GM12891 (cell line): ENCODE measurements at regions not wholly inside any gene's neighbourhood (a gene's known extent, or its start where the extent isn't known, plus 50 kb on each side); places are given as distances from the start of the nearest gene placed in this dataset.
"Not testable (repeated sequence)": the region's sequence is repeated elsewhere in the genome, so short reads cannot be mapped to it uniquely, and the experiment has no call there.

ENCODE experiments used
- DNase-seq: peaks from one replicate; pipeline ENCODE4 v3.0.0; 2011; ENCODE audit warnings: low spot score; ENCODE audit not compliant: insufficient read length
- FAIRE-seq: peaks from 2 replicates; lab custom pipeline; 2011; peaks lifted over from hg19 to GRCh38; lab: Jason Lieb, UNC
- PAX5 ChIP-seq: IDR thresholded peaks from 2 replicates; pipeline ENCODE4 v1.6.1; 2011; ENCODE audit warnings: low read length, moderate library complexity, mild to moderate bottlenecking; ENCODE audit not compliant: insufficient read depth, severe bottlenecking
- POLR2A ChIP-seq: IDR thresholded peaks from 2 replicates; pipeline ENCODE4 v1.6.1; 2011; ENCODE audit warnings: low read depth, low read length, control low read depth
- POLR2AphosphoS5 ChIP-seq: IDR thresholded peaks from 2 replicates; pipeline ENCODE4 v1.6.1; 2011; ENCODE audit warnings: low read depth, low read length, control low read depth
- POU2F2 ChIP-seq: IDR thresholded peaks from 2 replicates; pipeline ENCODE4 v1.6.1; 2011; ENCODE audit warnings: low read depth, mild to moderate bottlenecking, control low read depth, low read length, moderate library complexity
- SPI1 ChIP-seq: IDR thresholded peaks from 2 replicates; pipeline ENCODE4 v1.6.1; 2011; ENCODE audit warnings: low read depth, low read length, control low read depth
- TAF1 ChIP-seq: IDR thresholded peaks from 2 replicates; pipeline ENCODE4 v1.6.1; 2011; ENCODE audit warnings: low read depth, low read length, control low read depth

DNA sequence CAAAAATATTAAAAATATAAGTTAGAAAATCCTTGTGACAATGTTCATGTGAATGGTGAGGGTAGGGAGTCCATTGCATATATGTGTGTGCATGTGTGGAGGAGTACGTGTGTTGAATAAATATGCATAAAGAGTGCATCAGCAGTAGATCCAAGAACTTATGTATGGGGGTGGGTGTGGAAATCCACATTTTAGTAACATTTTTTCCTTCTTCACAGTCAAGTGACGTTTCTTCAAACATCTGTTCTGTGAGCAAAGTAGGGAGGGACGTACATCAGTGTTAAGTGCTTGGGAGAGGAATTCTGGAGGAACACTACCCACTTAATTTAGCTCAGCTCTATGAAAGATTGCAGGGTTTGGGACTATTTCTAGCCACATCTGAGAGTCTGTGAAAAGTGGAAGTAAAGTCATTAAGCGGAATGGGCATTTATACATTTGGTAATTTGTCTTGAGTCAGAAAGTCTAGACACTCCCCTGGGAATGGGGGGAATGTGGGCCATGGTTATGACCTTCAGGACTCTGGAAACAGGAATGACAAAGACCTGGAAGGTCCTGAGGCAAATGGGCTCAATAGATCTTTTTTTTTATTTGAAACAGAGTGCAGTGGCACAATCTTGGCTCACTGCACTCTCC, 156.4 kb upstream of the PLXNC1 start:
- DNase-seq: no peak
- no peak for FAIRE-seq
- no peak for TF ChIP-seq SPI1
- no peak for TF ChIP-seq PAX5
- no peak for TF ChIP-seq TAF1
- no peak for TF ChIP-seq POLR2A
- TF ChIP-seq POLR2AphosphoS5: no peak
- no peak for TF ChIP-seq POU2F2

DNA sequence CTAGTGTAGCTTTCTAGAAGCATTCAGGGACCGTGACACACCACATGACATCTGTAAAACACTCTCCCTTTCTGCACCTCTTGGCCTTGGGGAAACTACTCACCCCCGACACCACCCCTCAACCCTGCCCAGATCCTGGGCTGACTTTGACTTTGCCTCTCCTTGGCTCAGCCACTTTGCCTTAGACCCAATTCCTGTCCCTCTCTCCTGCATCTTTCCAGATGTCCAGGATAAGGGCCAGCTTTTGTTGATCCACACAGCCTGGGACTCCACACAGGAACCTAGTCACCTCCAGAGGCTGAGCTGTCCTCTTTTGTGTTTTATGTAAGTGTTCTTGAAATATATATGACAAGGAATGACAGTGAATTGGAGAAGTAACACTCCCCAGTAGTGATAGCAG, 153.7 kb upstream of the PLXNC1 start:
- DNase-seq: no peak
- no peak for FAIRE-seq

DNA sequence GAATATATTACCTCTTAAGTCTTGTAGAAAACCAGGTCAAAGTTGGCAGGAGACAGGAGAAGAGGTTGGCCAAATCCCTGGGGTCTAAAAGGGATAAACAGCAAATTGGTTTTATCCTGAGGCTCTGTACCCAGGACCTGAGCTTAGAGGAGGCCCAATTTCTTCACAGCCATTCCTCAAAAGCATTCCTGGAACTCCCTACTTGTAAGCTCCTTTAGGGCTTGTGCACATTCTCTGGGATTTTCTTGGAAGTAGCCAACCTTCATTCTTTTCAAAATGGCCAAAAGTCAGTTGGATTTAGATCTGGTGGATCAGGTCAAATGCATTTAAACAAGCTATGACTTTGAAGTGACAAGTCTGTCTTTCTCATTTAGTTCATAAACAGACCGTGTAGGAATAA, 152.1 kb upstream of the PLXNC1 start:
- no peak for FAIRE-seq
- TF ChIP-seq POLR2AphosphoS5: no peak
- TF ChIP-seq PAX5: no peak
- no peak for TF ChIP-seq POU2F2
- TF ChIP-seq POLR2A: no peak
- no peak for TF ChIP-seq TAF1
- no peak for TF ChIP-seq SPI1
- no peak for DNase-seq

More for the DNA sequence above, 153.7 kb upstream of the PLXNC1 start:
- no peak for TF ChIP-seq TAF1
- TF ChIP-seq PAX5: no peak
- TF ChIP-seq POLR2AphosphoS5: no peak
- TF ChIP-seq POLR2A: no peak
- TF ChIP-seq SPI1: no peak
- no peak for TF ChIP-seq POU2F2

DNA sequence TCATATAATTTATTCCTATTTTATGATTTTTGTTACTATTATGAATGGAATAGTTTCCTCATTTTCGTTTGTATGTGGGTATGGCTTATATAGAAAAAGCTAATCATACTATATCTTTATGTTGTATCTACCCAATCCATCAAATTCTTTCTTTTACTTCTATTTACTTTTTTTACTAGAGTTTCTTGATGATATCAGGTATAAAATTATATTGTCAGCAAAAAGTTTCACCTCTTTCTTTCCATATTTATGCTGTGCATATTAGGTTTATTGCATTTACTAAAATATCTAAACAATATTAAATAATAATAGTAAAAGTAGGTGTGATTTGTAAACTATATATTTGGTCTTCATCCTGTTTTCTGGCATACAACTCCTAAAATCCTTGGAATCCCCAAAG, 146.7 kb upstream of the PLXNC1 start:
- TF ChIP-seq SPI1: no peak
- no peak for TF ChIP-seq PAX5
- TF ChIP-seq TAF1: no peak
- DNase-seq (no peak), FAIRE-seq (no peak)

DNA sequence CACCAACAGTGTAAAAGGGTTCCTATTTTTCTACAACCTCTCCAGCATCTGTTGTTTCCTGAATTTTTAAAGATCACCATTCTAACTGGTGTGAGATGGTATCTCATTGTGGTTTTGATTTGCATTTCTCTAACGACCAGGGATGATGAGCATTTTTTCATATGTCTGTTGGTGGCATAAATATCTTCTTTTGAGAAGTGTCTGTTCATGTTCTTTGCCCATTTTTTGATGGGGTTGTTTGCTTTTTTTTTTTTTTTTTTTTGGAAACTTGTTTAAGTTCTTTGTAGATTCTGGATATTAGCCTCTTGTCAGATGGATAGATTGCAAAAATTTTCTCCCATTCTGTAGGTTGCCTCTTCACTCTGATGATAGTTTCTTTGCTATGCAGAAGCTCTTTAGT, 145.5 kb upstream of the PLXNC1 start:
- DNase-seq, FAIRE-seq: not testable (repeated sequence)

DNA sequence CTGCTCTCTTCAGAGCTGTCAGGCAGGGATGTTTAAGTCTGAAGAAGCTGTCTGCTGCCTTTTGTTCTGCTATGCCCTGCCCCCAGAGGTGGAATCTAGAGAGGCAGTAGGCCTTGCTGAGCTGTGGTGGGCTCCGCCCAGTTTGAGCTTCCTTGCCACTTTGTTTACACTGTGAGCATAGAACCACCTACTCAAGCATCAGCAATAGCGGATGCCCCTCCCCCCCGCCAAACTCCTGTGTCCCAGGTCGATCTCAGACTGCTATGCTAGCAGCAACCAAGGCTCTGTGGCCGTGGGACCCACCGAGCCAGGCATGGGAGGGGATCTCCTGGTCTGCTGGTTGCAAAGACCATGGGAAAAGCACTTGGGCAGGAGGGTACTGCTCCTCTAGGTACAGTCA, 140.5 kb upstream of the PLXNC1 start:
- not testable (repeated sequence) for FAIRE-seq, DNase-seq

DNA sequence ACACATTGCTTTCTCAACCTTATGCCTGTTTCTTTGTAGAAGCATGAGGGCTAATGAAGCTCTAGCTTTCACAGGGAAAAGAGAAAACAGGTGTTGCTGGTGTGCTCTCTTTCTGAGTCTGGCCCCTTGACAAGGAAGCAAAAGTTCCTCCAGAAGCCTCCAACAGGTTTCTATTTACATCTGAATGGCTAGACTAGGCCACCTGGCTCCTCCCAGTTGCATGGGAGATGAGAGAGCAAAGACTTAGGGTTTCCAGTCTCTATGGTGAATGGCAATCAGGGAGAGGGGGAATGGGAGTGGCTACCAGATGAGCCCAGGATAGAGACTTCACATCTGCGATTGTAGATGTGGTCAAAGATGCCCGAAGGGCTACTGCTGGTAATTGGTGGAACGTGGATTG, 138.1 kb upstream of the PLXNC1 start:
- FAIRE-seq: no peak
- TF ChIP-seq POLR2A (no peak), POU2F2 (no peak), POLR2AphosphoS5 (no peak), PAX5 (no peak), TAF1 (no peak), SPI1 (no peak)

DNA sequence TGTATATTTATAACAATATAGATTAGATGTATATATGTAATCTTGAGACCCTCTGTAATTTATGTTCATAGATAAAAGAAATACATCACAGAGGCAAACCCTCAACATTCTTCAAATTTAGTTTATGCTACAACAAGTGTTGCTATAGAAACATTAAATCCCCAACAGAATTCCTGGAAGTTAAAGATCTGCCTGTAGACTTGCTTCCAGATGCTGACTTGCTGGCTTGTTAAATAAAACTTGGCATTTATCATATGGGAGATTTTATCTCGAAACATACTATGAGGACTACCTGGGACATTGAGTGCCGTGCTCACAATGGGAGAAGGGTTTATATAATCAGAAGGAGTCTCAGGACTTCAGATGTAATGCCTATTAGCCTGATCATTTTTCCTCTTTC, 136.3 kb upstream of the PLXNC1 start:
- DNase-seq: no peak
- FAIRE-seq: no peak
- TF ChIP-seq PAX5 (no peak), SPI1 (no peak), POLR2AphosphoS5 (no peak), POU2F2 (no peak), TAF1 (no peak), POLR2A (no peak)

More for the DNA sequence above, 138.1 kb upstream of the PLXNC1 start:
- no peak for DNase-seq

DNA sequence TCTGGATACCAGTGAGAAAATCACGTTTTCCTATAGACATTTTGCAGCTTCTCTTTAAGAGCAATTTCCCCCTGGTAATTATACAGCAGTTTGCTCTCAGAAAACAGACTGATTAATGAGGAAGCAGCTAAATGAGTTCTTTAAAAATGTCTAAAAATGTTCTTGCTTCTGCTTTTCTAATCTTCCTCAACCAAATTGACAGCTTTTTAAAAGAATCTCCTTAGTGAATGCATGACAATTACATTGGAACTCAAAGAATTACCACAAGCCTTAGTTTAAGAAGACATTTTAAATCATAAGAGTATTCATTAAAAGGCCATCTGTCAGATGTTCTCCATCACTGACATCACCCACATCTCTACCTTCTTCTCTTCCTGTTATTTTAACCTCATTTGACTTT, 135.8 kb upstream of the PLXNC1 start:
- DNase-seq (no peak), FAIRE-seq (no peak)
- TF ChIP-seq PAX5 (no peak), POLR2A (no peak), POU2F2 (no peak), TAF1 (no peak), POLR2AphosphoS5 (no peak), SPI1 (no peak)

DNA sequence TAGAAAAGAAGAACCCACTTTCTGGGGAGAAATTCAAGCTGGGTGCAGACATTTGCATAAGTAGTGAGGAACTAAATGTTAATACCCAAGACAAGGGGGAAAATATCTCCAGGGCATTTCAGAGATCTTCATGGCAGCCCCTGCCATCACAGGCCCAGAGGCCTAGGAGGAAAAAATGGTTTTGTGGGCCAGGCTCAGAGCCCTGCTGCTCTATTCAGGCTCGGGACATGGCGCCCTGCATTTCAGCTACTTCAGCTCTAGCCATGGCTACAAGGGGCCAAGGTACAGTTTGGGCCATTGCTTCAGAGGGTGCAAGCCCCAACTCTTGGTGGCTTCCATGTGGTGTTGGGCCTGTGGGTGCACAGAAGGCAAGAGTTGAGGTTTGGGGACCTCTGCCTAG, 131.1 kb upstream of the PLXNC1 start:
- not testable (repeated sequence) for FAIRE-seq, DNase-seq

DNA sequence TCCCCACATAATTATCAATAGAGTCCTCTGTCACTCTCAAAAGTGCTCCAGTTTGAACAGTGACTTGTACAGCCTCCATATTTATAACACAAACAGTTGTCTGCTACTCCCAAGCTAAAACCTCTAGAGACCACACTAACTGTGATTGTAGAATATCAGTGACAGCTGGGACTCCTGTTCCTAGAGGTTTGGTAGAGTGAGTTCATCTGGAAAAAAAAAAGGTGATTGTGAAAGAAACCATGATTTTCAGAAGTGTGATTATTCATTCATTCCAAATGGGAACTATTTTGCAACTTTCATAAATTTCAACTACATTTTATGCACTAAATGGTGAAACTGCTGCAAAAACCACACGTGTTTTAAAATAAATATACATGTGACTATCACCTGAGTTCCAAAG, 128.0 kb upstream of the PLXNC1 start:
- FAIRE-seq (no peak), DNase-seq (no peak)
- TF ChIP-seq SPI1 (no peak), TAF1 (no peak), POLR2AphosphoS5 (no peak), PAX5 (no peak), POLR2A (no peak)

DNA sequence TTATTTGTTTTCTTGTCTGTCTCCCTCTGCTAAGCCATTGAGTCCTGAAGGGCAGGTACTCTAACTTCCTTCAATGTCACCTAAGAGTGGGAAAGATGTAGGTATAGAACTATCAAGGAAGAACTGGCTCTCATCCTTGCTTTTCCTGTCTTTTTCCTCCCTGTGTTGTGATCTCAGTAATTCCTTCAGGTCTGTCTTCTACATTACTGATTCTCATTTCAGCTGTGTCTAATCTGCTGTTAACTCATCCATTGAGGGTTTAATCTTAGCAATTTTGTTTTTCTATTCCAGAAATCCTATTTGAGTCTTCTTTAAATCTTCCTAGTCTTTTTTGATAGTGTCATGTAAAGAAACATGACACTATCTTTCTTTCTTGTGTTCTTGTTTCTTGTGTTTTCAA, 124.5 kb upstream of the PLXNC1 start:
- FAIRE-seq (no peak), DNase-seq (no peak)
- TF ChIP-seq POU2F2 (no peak), PAX5 (no peak), POLR2A (no peak), POLR2AphosphoS5 (no peak), SPI1 (no peak), TAF1 (no peak)
